ENCODE measurements at regions not wholly inside any gene's neighbourhood (a gene's known extent, or its start where the extent isn't known, plus 50 kb on each side); places are given as distances from the start of the nearest gene placed in this dataset.
"Not testable (repeated sequence)": the region's sequence is repeated elsewhere in the genome, so short reads cannot be mapped to it uniquely, and the experiment has no call there.

GRCh38 chr9:62881811-62882210, 1692.0 kb downstream of the SPATA31A7 start:
- H3K9ac ChIP-seq (ENCODE audit: low read length); DNase-seq (ENCODE audit: low read depth); H3K9me3 ChIP-seq (ENCODE audit: control insufficient read depth, low read length); H3K4me1 ChIP-seq (ENCODE audit: control insufficient read depth, insufficient read depth, low read length); H3K4me3 ChIP-seq (ENCODE audit: low read length); H3K36me3 ChIP-seq (ENCODE audit: control insufficient read depth, insufficient read depth, low read length, severe bottlenecking): not testable (repeated sequence)
- H3K27me3 ChIP-seq (replicated peaks; ENCODE audit: control insufficient read depth, insufficient read depth, low read length) = peaks cover 12% of the 10 kb centered on the region

- not testable (repeated sequence) for DNase-seq (ENCODE audit: low read depth); H3K36me3 ChIP-seq (ENCODE audit: control insufficient read depth, insufficient read depth, low read length, severe bottlenecking); H3K4me3 ChIP-seq (ENCODE audit: low read length); H3K4me1 ChIP-seq (ENCODE audit: control insufficient read depth, insufficient read depth, low read length); H3K9me3 ChIP-seq (ENCODE audit: control insufficient read depth, low read length); H3K9ac ChIP-seq (ENCODE audit: low read length)
- peaks cover 12% of the 10 kb centered on the region for H3K27me3 ChIP-seq (replicated peaks; ENCODE audit: control insufficient read depth, insufficient read depth, low read length)
Observed at GRCh38 chr9:62882717-62883116, 1692.9 kb downstream of the SPATA31A7 start.

- H3K27me3 ChIP-seq (replicated peaks; ENCODE audit: control insufficient read depth, insufficient read depth, low read length); H3K4me3 ChIP-seq (ENCODE audit: low read length); H3K9ac ChIP-seq (ENCODE audit: low read length): not testable (repeated sequence)
Observed at GRCh38 chr9:62896692-62897091, 1706.9 kb downstream of the SPATA31A7 start.

GRCh38 chr9:62897411-62898225, 1707.8 kb downstream of the SPATA31A7 start:
- Histone ChIP-seq H3K4me3 (ENCODE audit: low read length) (peak overlapping the region; percentile 75), H3K9ac (ENCODE audit: low read length) (peak overlapping the region; percentile 60)
- not testable (repeated sequence) for H3K36me3 ChIP-seq (ENCODE audit: control insufficient read depth, insufficient read depth, low read length, severe bottlenecking); H3K27me3 ChIP-seq (replicated peaks; ENCODE audit: control insufficient read depth, insufficient read depth, low read length); DNase-seq (ENCODE audit: low read depth); H3K9me3 ChIP-seq (ENCODE audit: control insufficient read depth, low read length); H3K4me1 ChIP-seq (ENCODE audit: control insufficient read depth, insufficient read depth, low read length)

More at GRCh38 chr9:62896692-62897091, 1706.9 kb downstream of the SPATA31A7 start:
- not testable (repeated sequence) for H3K36me3 ChIP-seq (ENCODE audit: control insufficient read depth, insufficient read depth, low read length, severe bottlenecking); DNase-seq (ENCODE audit: low read depth); H3K4me1 ChIP-seq (ENCODE audit: control insufficient read depth, insufficient read depth, low read length); H3K9me3 ChIP-seq (ENCODE audit: control insufficient read depth, low read length)

- H3K27me3 ChIP-seq (replicated peaks; ENCODE audit: control insufficient read depth, insufficient read depth, low read length); DNase-seq (ENCODE audit: low read depth); H3K4me1 ChIP-seq (ENCODE audit: control insufficient read depth, insufficient read depth, low read length); H3K4me3 ChIP-seq (ENCODE audit: low read length); H3K9ac ChIP-seq (ENCODE audit: low read length); H3K36me3 ChIP-seq (ENCODE audit: control insufficient read depth, insufficient read depth, low read length, severe bottlenecking); H3K9me3 ChIP-seq (ENCODE audit: control insufficient read depth, low read length): not testable (repeated sequence)
Observed at GRCh38 chr9:62899666-62900065, 1709.8 kb downstream of the SPATA31A7 start.

- H3K9me3 ChIP-seq (ENCODE audit: control insufficient read depth, low read length); H3K36me3 ChIP-seq (ENCODE audit: control insufficient read depth, insufficient read depth, low read length, severe bottlenecking); DNase-seq (ENCODE audit: low read depth); H3K4me1 ChIP-seq (ENCODE audit: control insufficient read depth, insufficient read depth, low read length); H3K27me3 ChIP-seq (replicated peaks; ENCODE audit: control insufficient read depth, insufficient read depth, low read length); H3K9ac ChIP-seq (ENCODE audit: low read length); H3K4me3 ChIP-seq (ENCODE audit: low read length): not testable (repeated sequence)
Observed at GRCh38 chr9:62904061-62904460, 1714.2 kb downstream of the SPATA31A7 start.

- not testable (repeated sequence) for H3K4me3 ChIP-seq (ENCODE audit: low read length); H3K4me1 ChIP-seq (ENCODE audit: control insufficient read depth, insufficient read depth, low read length); H3K36me3 ChIP-seq (ENCODE audit: control insufficient read depth, insufficient read depth, low read length, severe bottlenecking); H3K9me3 ChIP-seq (ENCODE audit: control insufficient read depth, low read length); H3K9ac ChIP-seq (ENCODE audit: low read length); DNase-seq (ENCODE audit: low read depth); H3K27me3 ChIP-seq (replicated peaks; ENCODE audit: control insufficient read depth, insufficient read depth, low read length)
Observed at GRCh38 chr9:62905722-62906121, 1715.9 kb downstream of the SPATA31A7 start.

- not testable (repeated sequence) for H3K9me3 ChIP-seq (ENCODE audit: control insufficient read depth, low read length); H3K27me3 ChIP-seq (replicated peaks; ENCODE audit: control insufficient read depth, insufficient read depth, low read length); DNase-seq (ENCODE audit: low read depth); H3K4me1 ChIP-seq (ENCODE audit: control insufficient read depth, insufficient read depth, low read length); H3K9ac ChIP-seq (ENCODE audit: low read length); H3K4me3 ChIP-seq (ENCODE audit: low read length); H3K36me3 ChIP-seq (ENCODE audit: control insufficient read depth, insufficient read depth, low read length, severe bottlenecking)
Observed at GRCh38 chr9:62907866-62908265, 1718.0 kb downstream of the SPATA31A7 start.

- not testable (repeated sequence) for H3K4me1 ChIP-seq (ENCODE audit: control insufficient read depth, insufficient read depth, low read length); H3K9me3 ChIP-seq (ENCODE audit: control insufficient read depth, low read length); DNase-seq (ENCODE audit: low read depth); H3K9ac ChIP-seq (ENCODE audit: low read length); H3K27me3 ChIP-seq (replicated peaks; ENCODE audit: control insufficient read depth, insufficient read depth, low read length); H3K36me3 ChIP-seq (ENCODE audit: control insufficient read depth, insufficient read depth, low read length, severe bottlenecking); H3K4me3 ChIP-seq (ENCODE audit: low read length)
Observed at GRCh38 chr9:62908271-62908670, 1718.4 kb downstream of the SPATA31A7 start.

GRCh38 chr9:62909447-62909846, 1719.6 kb downstream of the SPATA31A7 start:
- not testable (repeated sequence) for H3K9ac ChIP-seq (ENCODE audit: low read length); H3K36me3 ChIP-seq (ENCODE audit: control insufficient read depth, insufficient read depth, low read length, severe bottlenecking); H3K27me3 ChIP-seq (replicated peaks; ENCODE audit: control insufficient read depth, insufficient read depth, low read length); DNase-seq (ENCODE audit: low read depth); H3K4me1 ChIP-seq (ENCODE audit: control insufficient read depth, insufficient read depth, low read length); H3K9me3 ChIP-seq (ENCODE audit: control insufficient read depth, low read length); H3K4me3 ChIP-seq (ENCODE audit: low read length)

GRCh38 chr9:62912278-62912677, 1722.4 kb downstream of the SPATA31A7 start:
- not testable (repeated sequence) for H3K36me3 ChIP-seq (ENCODE audit: control insufficient read depth, insufficient read depth, low read length, severe bottlenecking); H3K9me3 ChIP-seq (ENCODE audit: control insufficient read depth, low read length); H3K4me1 ChIP-seq (ENCODE audit: control insufficient read depth, insufficient read depth, low read length); H3K9ac ChIP-seq (ENCODE audit: low read length); DNase-seq (ENCODE audit: low read depth); H3K27me3 ChIP-seq (replicated peaks; ENCODE audit: control insufficient read depth, insufficient read depth, low read length); H3K4me3 ChIP-seq (ENCODE audit: low read length)

- H3K9ac ChIP-seq (ENCODE audit: low read length); H3K4me3 ChIP-seq (ENCODE audit: low read length); H3K27me3 ChIP-seq (replicated peaks; ENCODE audit: control insufficient read depth, insufficient read depth, low read length); H3K9me3 ChIP-seq (ENCODE audit: control insufficient read depth, low read length); DNase-seq (ENCODE audit: low read depth); H3K36me3 ChIP-seq (ENCODE audit: control insufficient read depth, insufficient read depth, low read length, severe bottlenecking); H3K4me1 ChIP-seq (ENCODE audit: control insufficient read depth, insufficient read depth, low read length): not testable (repeated sequence)
Observed at GRCh38 chr9:62915168-62915567, 1725.3 kb downstream of the SPATA31A7 start.
